IMR-90 (cell line): ENCODE measurements at regions not wholly inside any gene's neighbourhood (a gene's known extent, or its start where the extent isn't known, plus 50 kb on each side); places are given as distances from the start of the nearest gene placed in this dataset.

ENCODE experiments used
- ATAC-seq: fragments of 200-7000 bp; cut with Tn5 transposase; 2 replicates; pipeline ENCODE4 v1.9.1; 2020; ENCODE audit warnings: low read depth, mild to moderate bottlenecking, moderate library complexity
- BruUV-seq: library from RNA; stranded (reverse); fragments of 400-500 nt; replicated peaks from 2 replicates; lab custom pipeline; 2021; lab: Mats Ljungman, UMichigan
- CTCF ChIA-PET: fragments of 300-600 bp; formaldehyde crosslinking; extraction: SDS; loops from one replicate; lab custom pipeline; 2021; ENCODE audit warnings: antibody characterized with exemption; lab: Yijun Ruan, JAX
- POLR2A ChIA-PET: fragments of 300-600 bp; sonication (Branson Sonifier 250); formaldehyde crosslinking; loops from one replicate; lab custom pipeline; 2022; ENCODE audit warnings: antibody characterized with exemption; ENCODE audit not compliant: unreplicated experiment; lab: Charles Lee
- DNase-seq: peaks from one replicate; pipeline ENCODE4 v3.0.0; 2013
- H2AFZ ChIP-seq: replicated peaks from 2 replicates; pipeline ENCODE3; 2013; ENCODE audit warnings: low read length, mild to moderate bottlenecking; ENCODE audit not compliant: poor library complexity
- H2AK5ac ChIP-seq: 2 replicates; pipeline ENCODE4 v1.6.1; 2013; ENCODE audit warnings: low read depth, low read length, inconsistent platforms
- H2AK9ac ChIP-seq: replicated peaks from 2 replicates; pipeline ENCODE3; 2013; ENCODE audit warnings: mild to moderate bottlenecking, low read depth, low read length, moderate library complexity; ENCODE audit not compliant: poor library complexity
- H2BK120ac ChIP-seq: 2 replicates; pipeline ENCODE4 v1.6.1; 2013; ENCODE audit warnings: low read depth, low read length, inconsistent platforms
- H2BK15ac ChIP-seq: 3 replicates; pipeline ENCODE4 v1.6.1; 2013; ENCODE audit warnings: low read depth, low read length, inconsistent platforms
- H2BK20ac ChIP-seq: 2 replicates; pipeline ENCODE4 v1.6.1; 2013; ENCODE audit warnings: low read depth, mild to moderate bottlenecking, inconsistent platforms, low read length, moderate library complexity
- H2BK5ac ChIP-seq: 2 replicates; pipeline ENCODE4 v1.6.1; 2013; ENCODE audit warnings: mild to moderate bottlenecking, low read depth, low read length, inconsistent platforms; ENCODE audit not compliant: poor library complexity, severe bottlenecking
- H3K14ac ChIP-seq: replicated peaks from 2 replicates; pipeline ENCODE4 v1.6.1; 2013; ENCODE audit warnings: low read depth, low read length, inconsistent platforms
- H3K18ac ChIP-seq: 2 replicates; pipeline ENCODE4 v1.6.1; 2013; ENCODE audit warnings: low read depth, low read length, control low read depth
- H3K23ac ChIP-seq: 2 replicates; pipeline ENCODE4 v1.6.1; 2013; ENCODE audit warnings: low read depth, low read length, inconsistent platforms
- H3K27ac ChIP-seq: 2 replicates; pipeline ENCODE4 v1.5.1; 2013; ENCODE audit warnings: mild to moderate bottlenecking, control low read depth, low read length; ENCODE audit not compliant: insufficient read depth
- H3K27me3 ChIP-seq: 2 replicates; pipeline ENCODE4 v1.6.1; 2013; ENCODE audit warnings: low read length; ENCODE audit not compliant: control insufficient read depth, insufficient read depth
- H3K36me3 ChIP-seq: 2 replicates; pipeline ENCODE4 v1.6.1; 2013; ENCODE audit warnings: low read length, mixed read lengths; ENCODE audit not compliant: control insufficient read depth, insufficient read depth
- H3K4ac ChIP-seq: 2 replicates; pipeline ENCODE4 v1.6.1; 2013; ENCODE audit warnings: low read depth, low read length, inconsistent platforms
- H3K4me1 ChIP-seq: 2 replicates; pipeline ENCODE4 v1.6.1; 2013; ENCODE audit warnings: low read length, mixed read lengths; ENCODE audit not compliant: control insufficient read depth, insufficient read depth
- H3K4me2 ChIP-seq: 2 replicates; pipeline ENCODE4 v1.6.1; 2013; ENCODE audit warnings: low read depth, mild to moderate bottlenecking, control low read depth, low read length, moderate library complexity
- H3K4me3 ChIP-seq: 2 replicates; pipeline ENCODE4 v1.5.1; 2013; ENCODE audit warnings: low read depth, mild to moderate bottlenecking, control low read depth, low read length, moderate library complexity; ENCODE audit not compliant: insufficient read depth
- H3K56ac ChIP-seq: 2 replicates; pipeline ENCODE4 v1.6.1; 2013; ENCODE audit warnings: low read length, inconsistent platforms; ENCODE audit not compliant: insufficient read depth; ENCODE audit errors: extremely low read depth
- H3K79me1 ChIP-seq, 2 experiments: 2 replicates each; pipeline ENCODE4 v1.6.1; 2013; ENCODE audit warnings: low read length in 2 of 2, inconsistent platforms in 1 of 2, low read depth in 1 of 2
- H3K9ac ChIP-seq: 2 replicates; pipeline ENCODE4 v1.6.1; 2013; ENCODE audit warnings: low read depth, low read length, control low read depth
- H3K9me1 ChIP-seq: 2 replicates; pipeline ENCODE4 v1.6.1; 2013; ENCODE audit warnings: low read length, inconsistent platforms; ENCODE audit not compliant: insufficient read depth
- H3K9me3 ChIP-seq: 2 replicates; pipeline ENCODE4 v1.6.1; 2013; ENCODE audit warnings: low read length; ENCODE audit not compliant: control insufficient read depth, insufficient read depth
- H4K20me1 ChIP-seq: 2 replicates; pipeline ENCODE4 v1.6.1; 2013; ENCODE audit warnings: low read length, inconsistent platforms; ENCODE audit not compliant: insufficient read depth
- H4K5ac ChIP-seq: 2 replicates; pipeline ENCODE4 v1.6.1; 2013; ENCODE audit warnings: mild to moderate bottlenecking, low read depth, low read length, control low read depth
- H4K8ac ChIP-seq, 2 experiments: 2 replicates each; pipeline ENCODE4 v1.6.1; 2013; ENCODE audit warnings: low read depth in 2 of 2, low read length in 2 of 2, control low read depth in 1 of 2, inconsistent platforms in 1 of 2
- H4K91ac ChIP-seq: 2 replicates; pipeline ENCODE4 v1.6.1; 2013; ENCODE audit warnings: low read depth, low read length, inconsistent platforms; ENCODE audit not compliant: insufficient read depth
- CEBPB ChIP-seq: IDR thresholded peaks from 2 replicates; pipeline ENCODE4 v1.6.1; 2012; ENCODE audit warnings: low read depth, low read length, improper control_type of control experiment
- FOS ChIP-seq: fragments of 150-350 bp; IDR thresholded peaks from 2 replicates; pipeline ENCODE4 v1.6.1; 2016; ENCODE audit warnings: low read depth, low read length
- MAZ ChIP-seq: IDR thresholded peaks from 2 replicates; pipeline ENCODE4 v1.6.1; 2012; ENCODE audit warnings: low read depth, mild to moderate bottlenecking, low read length, improper control_type of control experiment, moderate library complexity, borderline replicate concordance
- MXI1 ChIP-seq: IDR thresholded peaks from 2 replicates; pipeline ENCODE4 v1.6.1; 2012; ENCODE audit warnings: low read depth, mild to moderate bottlenecking, low read length, moderate library complexity, borderline replicate concordance
- NFE2L2 ChIP-seq: fragments of 150-350 bp; IDR thresholded peaks from 2 replicates; pipeline ENCODE4 v1.6.1; 2016; ENCODE audit warnings: low read depth, mild to moderate bottlenecking, low read length
- RAD21 ChIP-seq: IDR thresholded peaks from 2 replicates; pipeline ENCODE4 v1.6.1; 2012; ENCODE audit warnings: low read length, improper control_type of control experiment
- SMC3 ChIP-seq: fragments of 150-350 bp; IDR thresholded peaks from 2 replicates; pipeline ENCODE4 v1.6.1; 2016; ENCODE audit warnings: low read depth, mild to moderate bottlenecking, antibody characterized with exemption, low read length, moderate library complexity
- WGBS, 2 experiments: methylation state at CpG; one replicate each; pipeline versions ENCODE4 v1.1.5 to v1.1.7; 2013; ENCODE audit warnings: missing lambda C conversion rate in 2 of 2; ENCODE audit not compliant: insufficient read length in 1 of 2; ENCODE audit errors: extremely low coverage in 2 of 2; 5-methylcytosine and 5-hydroxymethylcytosine counted together
- dilution Hi-C: fragments of 300-500 bp; cut with HindIII; formaldehyde crosslinking; loops from one replicate; pipeline ENCODE4 v1.14.3; 2018; ENCODE audit warnings: low sequenced_read_pairs; ENCODE audit not compliant: unreplicated experiment
- in situ Hi-C: fragments of 300-500 bp; cut with MboI; formaldehyde crosslinking; loops from 3 replicates; pipeline ENCODE4 v1.14.3; 2019; ENCODE audit warnings: low sequenced_read_pairs, inconsistent platforms, mixed read lengths
- intact Hi-C: fragments of 100-400 bp; cut with micrococcal nuclease; formaldehyde crosslinking; loops from 2 replicates; pipeline ENCODE4 v1.10.0; 2022
- TF ChIP-seq, protein P1 (sequence below): fragments of 150-350 bp; IDR thresholded peaks from 2 replicates; pipeline ENCODE4 v1.6.1; 2016; ENCODE audit warnings: low read depth, mild to moderate bottlenecking, low read length, moderate library complexity, borderline replicate concordance
- TF ChIP-seq, protein P2 (sequence below): fragments of 150-350 bp; IDR thresholded peaks from 2 replicates; pipeline ENCODE4 v1.6.1; 2017; ENCODE audit warnings: mild to moderate bottlenecking, antibody characterized with exemption, low read length, low read depth

DNA sequence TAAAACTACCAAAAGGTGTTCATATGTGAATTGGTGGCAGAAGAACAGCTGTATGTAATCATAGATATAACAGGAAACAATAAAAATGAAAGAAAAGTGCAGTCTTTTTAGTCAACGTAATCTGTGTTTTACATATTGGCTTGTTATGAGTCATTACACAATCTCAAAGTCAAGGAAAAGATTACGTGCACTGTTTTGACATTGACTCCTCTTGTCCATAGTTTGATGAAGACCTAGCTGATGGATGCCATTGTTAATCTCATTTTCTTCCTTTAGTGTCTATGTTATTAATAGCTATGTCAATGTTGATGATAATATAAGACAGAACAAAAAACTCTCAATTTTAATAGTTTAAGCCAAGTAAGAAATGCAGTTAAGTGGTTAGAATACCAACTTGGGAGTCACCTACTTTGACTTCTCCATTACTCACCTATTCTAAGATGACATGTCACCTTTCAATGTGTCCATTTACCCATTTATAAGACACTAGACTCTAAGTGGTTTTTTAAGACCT lies 84.5 kb upstream of the SAMSN1 start:
- Histone ChIP-seq H3K9me1 (no peaks in the 10 kb centered on the region), H4K8ac (no peak overlapping the region), H2BK120ac (no peak overlapping the region), H3K23ac (no peak overlapping the region), H2BK5ac (no peak overlapping the region), H3K56ac (no peak overlapping the region), H4K20me1 (no peaks in the 10 kb centered on the region), H2BK20ac (no peak overlapping the region), H2BK15ac (no peak overlapping the region), H4K5ac (no peak overlapping the region), H2AK5ac (no peak overlapping the region), H3K14ac (no peak overlapping the region), H3K36me3 (no peaks in the 10 kb centered on the region), H3K79me1 (no peaks in the 10 kb centered on the region), H3K27me3 (no peaks in the 10 kb centered on the region), H2AK9ac (no peak overlapping the region), H3K9me3 (no peaks in the 10 kb centered on the region; the same call in 1 of the 2 replicates), H2AFZ (no peak overlapping the region), H3K4me3 (no peak overlapping the region), H3K4me2 (no peak overlapping the region), H3K27ac (no peak overlapping the region), H4K91ac (no peak overlapping the region), H3K4ac (no peak overlapping the region), H3K9ac (no peak overlapping the region), H3K4me1 (no peaks in the 10 kb centered on the region), H3K18ac (no peak overlapping the region)
- no peak for DNase-seq
- TF ChIP-seq MXI1 (no peak), CEBPB (no peak), NFE2L2 (no peak), FOS (no peak), MAZ (no peak), RAD21 (no peak), SMC3 (no peak)
- TF ChIP-seq, protein P1, sequence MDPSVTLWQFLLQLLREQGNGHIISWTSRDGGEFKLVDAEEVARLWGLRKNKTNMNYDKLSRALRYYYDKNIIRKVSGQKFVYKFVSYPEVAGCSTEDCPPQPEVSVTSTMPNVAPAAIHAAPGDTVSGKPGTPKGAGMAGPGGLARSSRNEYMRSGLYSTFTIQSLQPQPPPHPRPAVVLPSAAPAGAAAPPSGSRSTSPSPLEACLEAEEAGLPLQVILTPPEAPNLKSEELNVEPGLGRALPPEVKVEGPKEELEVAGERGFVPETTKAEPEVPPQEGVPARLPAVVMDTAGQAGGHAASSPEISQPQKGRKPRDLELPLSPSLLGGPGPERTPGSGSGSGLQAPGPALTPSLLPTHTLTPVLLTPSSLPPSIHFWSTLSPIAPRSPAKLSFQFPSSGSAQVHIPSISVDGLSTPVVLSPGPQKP = no peak
- TF ChIP-seq, protein P2, sequence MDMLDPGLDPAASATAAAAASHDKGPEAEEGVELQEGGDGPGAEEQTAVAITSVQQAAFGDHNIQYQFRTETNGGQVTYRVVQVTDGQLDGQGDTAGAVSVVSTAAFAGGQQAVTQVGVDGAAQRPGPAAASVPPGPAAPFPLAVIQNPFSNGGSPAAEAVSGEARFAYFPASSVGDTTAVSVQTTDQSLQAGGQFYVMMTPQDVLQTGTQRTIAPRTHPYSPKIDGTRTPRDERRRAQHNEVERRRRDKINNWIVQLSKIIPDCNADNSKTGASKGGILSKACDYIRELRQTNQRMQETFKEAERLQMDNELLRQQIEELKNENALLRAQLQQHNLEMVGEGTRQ = no peak
- no peak for ATAC-seq
- CTCF ChIA-PET = no interaction called here
- dilution Hi-C loops (no loop called here), intact Hi-C loops (no loop called here), in situ Hi-C loops (no loop called here)
- BruUV-seq = no TSS peak
- POLR2A ChIA-PET = no interaction called here
- no CpG with 5 or more reads among the region's 2 CpGs for WGBS, 2 experiments
